GM18520 (cell line): ENCODE measurements at regions not wholly inside any gene's neighbourhood (a gene's known extent, or its start where the extent isn't known, plus 50 kb on each side); places are given as distances from the start of the nearest gene placed in this dataset.

ENCODE experiments used
- ATAC-seq: cut with Tn5 transposase; IDR thresholded peaks from one replicate; pipeline ENCODE4 v1.9.1; 2021; ENCODE audit not compliant: unreplicated experiment

DNA sequence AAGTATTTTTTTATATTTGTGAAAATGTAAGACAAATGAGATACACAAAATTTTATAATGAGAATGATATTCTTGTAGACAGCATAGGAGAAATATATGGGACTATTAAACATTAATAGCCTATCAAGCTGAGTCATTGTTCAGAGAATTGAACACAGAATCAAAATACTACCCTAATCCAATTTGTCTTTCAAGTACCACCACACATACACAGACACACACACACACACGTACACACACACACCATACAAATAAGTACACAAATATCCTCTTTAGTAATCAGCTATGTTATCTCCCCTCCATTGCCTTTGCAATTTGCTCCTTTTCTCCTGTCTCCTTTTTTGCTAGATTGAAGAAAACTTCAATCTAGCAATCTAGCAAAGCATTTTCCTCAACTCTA lies 499.3 kb downstream of the FOXG1 start:
- no peak for ATAC-seq

DNA sequence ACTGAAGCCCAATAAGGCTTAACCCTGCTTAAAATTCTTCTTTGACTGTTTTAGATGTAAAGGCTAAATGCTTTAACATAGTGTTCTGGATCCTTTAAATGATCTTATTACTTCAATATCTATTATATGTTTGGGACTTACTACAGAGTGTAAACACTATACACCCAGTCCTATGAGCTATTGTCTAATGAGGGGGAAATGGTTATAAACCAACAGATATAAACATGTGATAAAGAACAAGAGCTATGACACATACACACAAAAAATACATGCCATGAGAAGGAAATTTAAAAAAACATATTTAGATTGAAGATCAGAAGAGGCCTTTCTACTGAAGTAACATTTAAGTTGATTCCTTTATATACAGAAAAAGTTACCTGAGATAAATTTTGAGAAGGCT lies 505.1 kb downstream of the FOXG1 start:
- no peak for ATAC-seq

DNA sequence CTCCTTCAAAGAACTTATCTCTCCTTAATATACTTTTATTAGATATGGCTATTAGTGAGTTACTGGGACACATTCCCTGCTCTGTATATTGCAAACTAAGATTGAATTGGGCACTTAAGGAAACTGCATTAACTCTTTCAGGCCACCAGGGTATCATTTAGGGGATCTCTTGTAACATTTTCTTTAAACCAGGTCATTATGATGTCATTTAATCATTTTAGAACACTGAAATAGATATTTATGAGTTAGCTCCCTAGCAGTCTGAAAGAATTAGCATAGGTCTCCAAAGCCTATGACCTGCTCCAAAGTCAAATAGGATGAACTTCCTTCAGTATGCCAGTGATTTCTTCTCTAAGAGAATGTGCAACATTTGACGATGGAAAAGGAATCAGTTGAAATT lies 506.9 kb downstream of the FOXG1 start:
- no peak for ATAC-seq

DNA sequence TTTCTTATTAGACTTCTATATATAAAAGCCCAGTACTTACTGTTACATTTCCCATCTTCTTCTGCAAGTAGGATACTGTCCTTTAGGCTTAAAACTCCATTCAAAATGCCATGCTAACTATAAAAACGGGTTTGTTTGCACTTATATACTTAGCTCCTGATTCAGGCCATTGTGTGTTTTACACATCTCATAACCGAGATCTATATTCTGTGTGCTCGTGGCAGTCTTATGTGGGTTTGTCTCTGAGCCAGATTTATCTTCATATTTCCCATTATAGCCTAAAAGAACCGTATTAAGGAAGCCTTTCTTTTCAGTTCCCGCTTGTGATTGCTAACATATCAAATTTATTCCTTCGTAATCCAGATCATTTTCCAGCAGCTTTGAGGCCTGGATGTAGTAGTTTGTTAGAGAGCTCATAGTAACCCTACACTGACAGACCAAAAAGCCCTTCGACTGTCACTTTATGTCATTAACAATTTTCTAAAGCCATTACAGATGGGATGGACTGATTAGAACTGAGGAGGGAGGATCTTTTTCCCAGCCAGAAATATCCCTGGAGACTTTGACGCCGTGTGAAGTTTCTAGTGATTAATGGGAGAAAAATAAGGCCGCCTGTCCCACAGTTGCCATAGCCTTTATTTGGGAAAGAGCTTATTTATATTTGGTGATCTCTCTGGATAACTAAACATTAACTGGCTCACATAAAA lies 508.5 kb downstream of the FOXG1 start:
- ATAC-seq = no peak

- no peak for ATAC-seq
These were observed 512.0 kb downstream of the FOXG1 start for GRCh38 chr14:29278301-29279263.

- ATAC-seq = no peak
These were observed 515.6 kb downstream of the FOXG1 start for GRCh38 chr14:29282169-29282568.

- ATAC-seq = no peak
These were observed 523.9 kb downstream of the FOXG1 start for GRCh38 chr14:29290441-29290840.

GRCh38 chr14:29299372-29299771 lies 532.8 kb downstream of the FOXG1 start:
- ATAC-seq = no peak

DNA sequence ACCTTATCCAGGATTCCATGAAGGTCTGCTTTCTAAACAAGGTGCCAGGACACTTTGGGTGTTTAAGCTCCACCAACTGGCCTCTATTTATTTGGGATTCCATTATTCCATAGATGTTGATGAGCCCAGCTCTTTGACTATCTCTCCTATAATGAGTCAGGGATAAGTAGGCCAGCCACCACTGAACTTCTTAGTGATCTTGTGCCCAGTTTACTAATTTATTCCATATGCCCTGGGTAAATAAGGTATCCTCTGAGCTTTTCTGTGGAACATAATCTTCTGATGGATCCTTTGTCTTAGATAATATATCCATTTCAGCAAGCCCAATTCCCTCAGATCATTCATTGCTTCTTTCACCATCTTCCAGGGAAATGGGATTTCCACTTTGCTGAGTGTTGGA lies 535.0 kb downstream of the FOXG1 start:
- ATAC-seq = no peak

GRCh38 chr14:29310210-29310609 lies 543.6 kb downstream of the FOXG1 start:
- ATAC-seq = no peak

DNA sequence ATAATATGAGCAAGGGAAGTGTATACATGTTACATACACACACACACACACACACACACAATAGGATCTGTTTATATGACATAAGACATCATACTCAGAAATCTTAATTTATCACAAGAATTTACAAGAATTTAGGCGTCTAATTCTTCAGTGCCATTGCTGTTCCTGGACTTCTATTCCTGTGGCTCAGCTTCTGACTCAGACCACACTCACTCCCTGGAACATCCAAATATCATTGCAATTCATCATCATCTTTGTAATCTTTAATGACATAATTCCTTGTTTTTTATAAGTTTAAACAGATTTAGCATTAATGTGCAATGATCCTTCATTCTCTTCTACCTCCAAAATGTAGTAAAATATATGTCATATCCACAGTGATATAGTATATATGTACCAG lies 544.2 kb downstream of the FOXG1 start:
- ATAC-seq = no peak

DNA sequence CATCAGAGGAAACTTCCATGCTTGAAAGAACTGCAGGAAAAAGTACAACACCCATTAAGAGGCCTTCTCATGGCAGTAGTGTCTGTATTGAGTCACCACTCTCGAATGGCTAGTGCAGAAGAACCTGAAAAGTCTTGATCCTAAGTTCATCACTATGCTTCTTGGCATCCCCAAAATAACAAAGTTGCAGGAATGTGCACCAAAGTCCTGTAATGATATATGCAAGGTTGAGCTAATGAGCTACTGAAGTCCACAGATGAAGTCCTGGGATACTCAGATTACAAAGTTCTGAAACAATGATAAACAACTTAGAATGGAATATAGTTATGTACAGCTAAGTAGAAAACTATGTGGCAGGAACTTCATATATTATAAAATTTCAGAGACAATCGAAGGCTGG lies 545.4 kb downstream of the FOXG1 start:
- ATAC-seq = no peak

GRCh38 chr14:29316936-29317335 lies 550.3 kb downstream of the FOXG1 start:
- ATAC-seq = no peak

GRCh38 chr14:29317423-29317822 lies 550.8 kb downstream of the FOXG1 start:
- no peak for ATAC-seq

- no peak for ATAC-seq
These were observed 553.7 kb downstream of the FOXG1 start for GRCh38 chr14:29320286-29320685.

DNA sequence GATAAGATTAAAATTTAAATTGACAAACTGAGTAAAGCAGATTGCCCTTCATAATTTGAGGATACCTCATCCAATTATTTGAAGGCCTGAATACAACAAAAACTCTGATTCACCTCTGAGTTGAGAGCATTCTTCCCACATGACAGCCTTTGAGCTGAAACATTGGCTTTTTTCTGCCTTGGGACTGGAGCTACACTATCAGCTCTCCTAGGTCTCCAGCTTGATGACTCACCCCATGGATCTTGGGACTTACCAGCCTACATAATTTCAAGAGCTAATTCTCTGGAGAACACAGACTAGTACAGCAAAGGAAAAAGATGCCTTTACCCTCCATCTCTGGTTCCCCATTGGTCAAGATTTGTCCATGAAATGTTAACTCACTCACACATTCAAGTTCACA lies 555.1 kb downstream of the FOXG1 start:
- ATAC-seq = no peak

DNA sequence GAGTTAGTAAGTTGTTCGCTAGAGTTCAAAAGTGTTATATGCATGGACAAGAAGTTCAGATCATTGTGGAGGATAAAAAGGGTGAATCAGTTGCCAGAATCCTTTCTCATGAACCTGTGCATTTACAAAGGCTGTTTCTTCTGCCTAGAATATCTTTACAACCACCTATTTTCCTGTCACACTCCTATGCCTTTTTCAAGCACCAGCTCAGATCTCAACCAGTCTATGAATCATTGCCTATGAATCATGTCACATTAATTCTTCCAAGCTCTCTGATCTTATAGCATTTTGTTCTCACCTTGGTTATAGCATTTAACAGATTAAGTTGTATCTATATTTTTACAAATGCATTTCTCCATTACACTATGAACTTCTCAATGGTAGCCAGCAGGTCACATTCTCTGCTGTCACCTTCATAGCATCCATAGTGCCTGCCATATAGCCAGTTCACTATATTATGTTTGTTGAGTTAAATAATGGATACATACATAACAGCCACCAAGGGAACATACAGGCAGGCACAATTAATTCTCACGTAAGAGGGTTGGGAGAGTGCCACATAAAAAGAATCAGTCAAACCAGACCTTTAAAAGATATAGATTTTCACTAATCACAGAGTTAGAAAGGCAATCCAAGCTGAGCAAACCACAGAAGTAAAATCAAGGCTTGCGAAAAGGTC lies 573.0 kb downstream of the FOXG1 start:
- ATAC-seq = no peak

DNA sequence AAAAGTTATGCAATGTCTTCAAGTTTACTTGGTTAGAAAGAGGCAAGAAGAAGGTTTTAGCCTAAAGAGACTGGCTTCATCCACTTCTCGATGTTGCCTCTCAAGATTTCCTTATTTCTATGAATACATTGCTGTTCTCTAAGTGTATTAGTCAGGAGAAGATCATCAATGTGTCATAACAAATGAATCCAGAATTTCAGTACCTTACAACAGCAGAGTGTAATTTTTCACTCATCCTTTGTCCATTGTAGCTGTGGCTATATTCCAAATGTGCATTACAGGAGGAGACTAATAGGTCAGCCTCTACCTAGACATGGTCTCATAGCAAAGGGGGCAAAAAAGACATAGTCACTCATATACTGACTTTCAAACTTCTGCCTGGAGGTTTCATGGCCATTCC lies 579.1 kb downstream of the PRKD1 start:
- no peak for ATAC-seq

- ATAC-seq = no peak
These were observed 577.2 kb downstream of the PRKD1 start for GRCh38 chr14:29350496-29350895.

DNA sequence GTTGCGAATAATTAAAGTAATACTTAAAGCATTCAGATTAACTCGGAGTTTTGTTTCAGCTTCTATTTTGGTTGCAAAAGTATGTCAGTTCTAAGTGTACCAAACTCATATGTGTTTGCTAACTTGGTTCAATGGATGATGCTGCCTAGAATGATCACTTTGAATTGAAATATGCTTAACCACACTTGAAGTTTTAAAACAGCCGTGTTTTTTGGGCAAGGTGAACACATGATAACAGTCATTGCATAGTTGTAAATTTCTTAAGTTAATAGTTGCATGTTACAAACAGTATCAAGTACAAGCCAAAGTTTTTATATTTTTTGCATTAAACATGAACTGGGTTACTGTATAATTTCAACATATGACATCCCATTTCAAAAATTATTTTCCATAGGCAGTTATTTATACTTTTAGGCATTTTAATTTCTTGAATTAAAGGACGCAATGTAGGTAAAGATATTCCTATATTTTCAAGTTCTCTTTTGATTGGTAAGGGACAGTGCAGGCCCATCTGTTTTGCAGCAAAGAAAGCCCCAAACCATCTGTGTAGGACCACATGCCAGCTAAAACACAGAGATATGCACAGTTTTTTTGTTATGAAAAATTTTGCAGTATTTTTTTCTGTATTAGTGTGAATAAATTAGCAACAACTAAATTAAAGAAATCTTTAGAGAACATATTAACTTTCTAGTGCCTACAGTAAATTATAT lies 575.5 kb downstream of the PRKD1 start:
- ATAC-seq = no peak

GRCh38 chr14:29352706-29353080 lies 575.0 kb downstream of the PRKD1 start:
- no peak for ATAC-seq
